ENCODE measurements at regions not wholly inside any gene's neighbourhood (a gene's known extent, or its start where the extent isn't known, plus 50 kb on each side); places are given as distances from the start of the nearest gene placed in this dataset.

- TF ChIP-seq, protein P1, sequence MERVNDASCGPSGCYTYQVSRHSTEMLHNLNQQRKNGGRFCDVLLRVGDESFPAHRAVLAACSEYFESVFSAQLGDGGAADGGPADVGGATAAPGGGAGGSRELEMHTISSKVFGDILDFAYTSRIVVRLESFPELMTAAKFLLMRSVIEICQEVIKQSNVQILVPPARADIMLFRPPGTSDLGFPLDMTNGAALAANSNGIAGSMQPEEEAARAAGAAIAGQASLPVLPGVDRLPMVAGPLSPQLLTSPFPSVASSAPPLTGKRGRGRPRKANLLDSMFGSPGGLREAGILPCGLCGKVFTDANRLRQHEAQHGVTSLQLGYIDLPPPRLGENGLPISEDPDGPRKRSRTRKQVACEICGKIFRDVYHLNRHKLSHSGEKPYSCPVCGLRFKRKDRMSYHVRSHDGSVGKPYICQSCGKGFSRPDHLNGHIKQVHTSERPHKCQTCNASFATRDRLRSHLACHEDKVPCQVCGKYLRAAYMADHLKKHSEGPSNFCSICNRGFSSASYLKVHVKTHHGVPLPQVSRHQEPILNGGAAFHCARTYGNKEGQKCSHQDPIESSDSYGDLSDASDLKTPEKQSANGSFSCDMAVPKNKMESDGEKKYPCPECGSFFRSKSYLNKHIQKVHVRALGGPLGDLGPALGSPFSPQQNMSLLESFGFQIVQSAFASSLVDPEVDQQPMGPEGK (CRISPR knock-in tag; IDR thresholded peaks at IDR 0.05; ENCODE audit: borderline replicate concordance) = no peak
- no peak for TF ChIP-seq ZNF70 (CRISPR knock-in tag; IDR thresholded peaks at IDR 0.05)
These were observed 696.2 kb downstream of the DNAH5 start (continued) for GRCh38 chr5:13248253-13248652.

GRCh38 chr5:13246053-13246452 is 698.4 kb downstream of the DNAH5 start:
- no peak for ATAC-seq

GRCh38 chr5:13244151-13244550 is 700.3 kb downstream of the DNAH5 start:
- no peak for ATAC-seq
- TF ChIP-seq PPARA (CRISPR knock-in tag; IDR thresholded peaks at IDR 0.05; ENCODE audit: borderline replicate concordance) = no peak
- no peak for TF ChIP-seq BACH2 (CRISPR knock-in tag; IDR thresholded peaks at IDR 0.05; ENCODE audit: borderline replicate concordance)
- no peak for TF ChIP-seq TCF4 (CRISPR knock-in tag; IDR thresholded peaks at IDR 0.05; ENCODE audit: borderline replicate concordance)
- TF ChIP-seq ZNF8 (CRISPR knock-in tag; IDR thresholded peaks at IDR 0.05) = no peak
- no peak for TF ChIP-seq CSDC2 (CRISPR knock-in tag; IDR thresholded peaks at IDR 0.05)
- TF ChIP-seq, protein P2, sequence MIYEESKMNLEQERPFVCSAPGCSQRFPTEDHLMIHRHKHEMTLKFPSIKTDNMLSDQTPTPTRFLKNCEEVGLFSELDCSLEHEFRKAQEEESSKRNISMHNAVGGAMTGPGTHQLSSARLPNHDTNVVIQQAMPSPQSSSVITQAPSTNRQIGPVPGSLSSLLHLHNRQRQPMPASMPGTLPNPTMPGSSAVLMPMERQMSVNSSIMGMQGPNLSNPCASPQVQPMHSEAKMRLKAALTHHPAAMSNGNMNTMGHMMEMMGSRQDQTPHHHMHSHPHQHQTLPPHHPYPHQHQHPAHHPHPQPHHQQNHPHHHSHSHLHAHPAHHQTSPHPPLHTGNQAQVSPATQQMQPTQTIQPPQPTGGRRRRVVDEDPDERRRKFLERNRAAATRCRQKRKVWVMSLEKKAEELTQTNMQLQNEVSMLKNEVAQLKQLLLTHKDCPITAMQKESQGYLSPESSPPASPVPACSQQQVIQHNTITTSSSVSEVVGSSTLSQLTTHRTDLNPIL (CRISPR knock-in tag; IDR thresholded peaks at IDR 0.05; ENCODE audit: low read depth) = no peak
- TF ChIP-seq ISL1 (CRISPR knock-in tag; IDR thresholded peaks at IDR 0.05) = no peak
- TF ChIP-seq OSR1 (CRISPR knock-in tag; IDR thresholded peaks at IDR 0.05) = no peak
- TF ChIP-seq SNAI2 (CRISPR knock-in tag; IDR thresholded peaks at IDR 0.05) = no peak
- no peak for TF ChIP-seq ZNF565 (CRISPR knock-in tag; conservative IDR thresholded peaks at IDR 0.05; ENCODE audit: low read depth)
- TF ChIP-seq TOX (CRISPR knock-in tag; IDR thresholded peaks at IDR 0.05; ENCODE audit: borderline replicate concordance) = no peak
- TF ChIP-seq ESRRG (CRISPR knock-in tag; IDR thresholded peaks at IDR 0.05) = no peak
- TF ChIP-seq, protein P3, sequence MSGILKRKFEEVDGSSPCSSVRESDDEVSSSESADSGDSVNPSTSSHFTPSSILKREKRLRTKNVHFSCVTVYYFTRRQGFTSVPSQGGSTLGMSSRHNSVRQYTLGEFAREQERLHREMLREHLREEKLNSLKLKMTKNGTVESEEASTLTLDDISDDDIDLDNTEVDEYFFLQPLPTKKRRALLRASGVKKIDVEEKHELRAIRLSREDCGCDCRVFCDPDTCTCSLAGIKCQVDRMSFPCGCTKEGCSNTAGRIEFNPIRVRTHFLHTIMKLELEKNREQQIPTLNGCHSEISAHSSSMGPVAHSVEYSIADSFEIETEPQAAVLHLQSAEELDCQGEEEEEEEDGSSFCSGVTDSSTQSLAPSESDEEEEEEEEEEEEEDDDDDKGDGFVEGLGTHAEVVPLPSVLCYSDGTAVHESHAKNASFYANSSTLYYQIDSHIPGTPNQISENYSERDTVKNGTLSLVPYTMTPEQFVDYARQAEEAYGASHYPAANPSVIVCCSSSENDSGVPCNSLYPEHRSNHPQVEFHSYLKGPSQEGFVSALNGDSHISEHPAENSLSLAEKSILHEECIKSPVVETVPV (CRISPR knock-in tag; IDR thresholded peaks at IDR 0.05) = no peak
- TF ChIP-seq, protein P4, sequence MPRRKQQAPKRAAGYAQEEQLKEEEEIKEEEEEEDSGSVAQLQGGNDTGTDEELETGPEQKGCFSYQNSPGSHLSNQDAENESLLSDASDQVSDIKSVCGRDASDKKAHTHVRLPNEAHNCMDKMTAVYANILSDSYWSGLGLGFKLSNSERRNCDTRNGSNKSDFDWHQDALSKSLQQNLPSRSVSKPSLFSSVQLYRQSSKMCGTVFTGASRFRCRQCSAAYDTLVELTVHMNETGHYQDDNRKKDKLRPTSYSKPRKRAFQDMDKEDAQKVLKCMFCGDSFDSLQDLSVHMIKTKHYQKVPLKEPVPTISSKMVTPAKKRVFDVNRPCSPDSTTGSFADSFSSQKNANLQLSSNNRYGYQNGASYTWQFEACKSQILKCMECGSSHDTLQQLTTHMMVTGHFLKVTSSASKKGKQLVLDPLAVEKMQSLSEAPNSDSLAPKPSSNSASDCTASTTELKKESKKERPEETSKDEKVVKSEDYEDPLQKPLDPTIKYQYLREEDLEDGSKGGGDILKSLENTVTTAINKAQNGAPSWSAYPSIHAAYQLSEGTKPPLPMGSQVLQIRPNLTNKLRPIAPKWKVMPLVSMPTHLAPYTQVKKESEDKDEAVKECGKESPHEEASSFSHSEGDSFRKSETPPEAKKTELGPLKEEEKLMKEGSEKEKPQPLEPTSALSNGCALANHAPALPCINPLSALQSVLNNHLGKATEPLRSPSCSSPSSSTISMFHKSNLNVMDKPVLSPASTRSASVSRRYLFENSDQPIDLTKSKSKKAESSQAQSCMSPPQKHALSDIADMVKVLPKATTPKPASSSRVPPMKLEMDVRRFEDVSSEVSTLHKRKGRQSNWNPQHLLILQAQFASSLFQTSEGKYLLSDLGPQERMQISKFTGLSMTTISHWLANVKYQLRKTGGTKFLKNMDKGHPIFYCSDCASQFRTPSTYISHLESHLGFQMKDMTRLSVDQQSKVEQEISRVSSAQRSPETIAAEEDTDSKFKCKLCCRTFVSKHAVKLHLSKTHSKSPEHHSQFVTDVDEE (CRISPR knock-in tag; IDR thresholded peaks at IDR 0.05) = no peak
- TF ChIP-seq RARB (CRISPR knock-in tag; IDR thresholded peaks at IDR 0.05) = no peak
- no peak for TF ChIP-seq ZFP30 (CRISPR knock-in tag; IDR thresholded peaks at IDR 0.05)

More at GRCh38 chr5:13246053-13246452, 698.4 kb downstream of the DNAH5 start:
- no peak for TF ChIP-seq CSDC2 (CRISPR knock-in tag; IDR thresholded peaks at IDR 0.05)
- TF ChIP-seq, protein P2 (CRISPR knock-in tag; IDR thresholded peaks at IDR 0.05; ENCODE audit: low read depth) = no peak
- no peak for TF ChIP-seq BACH2 (CRISPR knock-in tag; IDR thresholded peaks at IDR 0.05; ENCODE audit: borderline replicate concordance)
- TF ChIP-seq, protein P4 (CRISPR knock-in tag; IDR thresholded peaks at IDR 0.05) = no peak
- TF ChIP-seq, protein P3 (CRISPR knock-in tag; IDR thresholded peaks at IDR 0.05) = no peak
- no peak for TF ChIP-seq ZFP30 (CRISPR knock-in tag; IDR thresholded peaks at IDR 0.05)
- TF ChIP-seq ZNF565 (CRISPR knock-in tag; conservative IDR thresholded peaks at IDR 0.05; ENCODE audit: low read depth) = no peak
- TF ChIP-seq GLIS3 (CRISPR knock-in tag; IDR thresholded peaks at IDR 0.05) = no peak
- no peak for TF ChIP-seq TCF4 (CRISPR knock-in tag; IDR thresholded peaks at IDR 0.05; ENCODE audit: borderline replicate concordance)
- TF ChIP-seq RARB (CRISPR knock-in tag; IDR thresholded peaks at IDR 0.05) = no peak
- no peak for TF ChIP-seq ESRRG (CRISPR knock-in tag; IDR thresholded peaks at IDR 0.05)
- TF ChIP-seq TOX (CRISPR knock-in tag; IDR thresholded peaks at IDR 0.05; ENCODE audit: borderline replicate concordance) = no peak
- TF ChIP-seq ZFP3 (CRISPR knock-in tag; IDR thresholded peaks at IDR 0.05) = no peak

All from SK-N-SH treated with all-trans-retinoic acid at 6 μM for 48 hours (cell line).